Lower leg skin (tissue), 4 donors: ENCODE measurements at regions not wholly inside any gene's neighbourhood (a gene's known extent, or its start where the extent isn't known, plus 50 kb on each side); places are given as distances from the start of the nearest gene placed in this dataset.
A peak's percentile ranks its signal among the peaks of the same experiment; 100 is the strongest.

Experiments used
- DNase-seq, 2 donors: peaks; one replicate each; pipeline ENCODE4 v3.0.0-alpha.2; 2019; ENCODE audit warnings: low spot score in 2 of 2
- H3K4me3 ChIP-seq: fragments of 200-600 bp; sonication (generic); 2 replicates; pipeline ENCODE4 v1.5.1; 2017; ENCODE audit warnings: mild to moderate bottlenecking, low read depth; ENCODE audit not compliant: poor library complexity, severe bottlenecking
- POLR2A ChIP-seq, 2 donors: fragments of 450-650 bp; IDR thresholded peaks; one replicate each; pipeline ENCODE4 v1.6.1; 2016 to 2017; ENCODE audit warnings: antibody characterized with exemption in 2 of 2, mild to moderate bottlenecking in 1 of 2, moderate library complexity in 1 of 2
- WGBS, 2 donors: methylation state at CpG; one replicate each; pipeline ENCODE4 v1.1.5; 2018; 5-methylcytosine and 5-hydroxymethylcytosine counted together
- intact Hi-C: fragments of 100-400 bp; cut with DNase I; formaldehyde crosslinking; loops from one replicate; pipeline ENCODE4 v1.15.0; 2023; ENCODE audit warnings: low total_unique reads
- TF ChIP-seq, protein P1 (sequence below), 3 donors: fragments of 450-650 bp; IDR thresholded peaks; one replicate each; pipeline ENCODE4 v1.5.1; 2016; ENCODE audit warnings: antibody characterized with exemption in 3 of 3, mild to moderate bottlenecking in 3 of 3, moderate library complexity in 2 of 3

GRCh38 chr13:44266305-44266704, 107.3 kb upstream of the SERP2 start:
- peak in 1 of 2 donors; percentile 64 for DNase-seq
- H3K4me3 ChIP-seq, result no peak overlapping the region
- intact Hi-C loops, result no loop called here
- WGBS, 2 donors, result 93 to 97% methylated on average over 3 of the region's 3 CpGs
- no peak for TF ChIP-seq POLR2A (IDR thresholded peaks at IDR 0.05)

DNA sequence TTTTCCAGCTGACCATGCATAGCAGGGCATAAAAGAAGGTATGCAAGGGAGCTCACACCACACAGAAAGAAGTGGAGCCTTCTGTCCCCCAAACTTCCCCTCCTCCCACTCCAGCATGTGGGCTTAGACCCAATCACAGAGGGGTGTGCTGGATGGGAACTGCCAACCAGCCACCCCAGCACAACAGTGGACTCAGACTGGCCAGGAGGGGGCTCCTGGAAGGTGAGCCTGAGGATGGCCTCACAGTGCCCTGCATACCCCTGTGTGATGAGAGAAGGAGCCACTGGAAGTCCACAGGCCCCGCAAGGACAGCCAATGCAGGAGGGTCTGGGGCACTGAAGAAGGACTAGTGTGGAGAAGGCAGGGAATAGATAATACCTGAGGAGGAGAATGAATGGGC, 106.9 kb upstream of the SERP2 start:
- TF ChIP-seq, protein P1, sequence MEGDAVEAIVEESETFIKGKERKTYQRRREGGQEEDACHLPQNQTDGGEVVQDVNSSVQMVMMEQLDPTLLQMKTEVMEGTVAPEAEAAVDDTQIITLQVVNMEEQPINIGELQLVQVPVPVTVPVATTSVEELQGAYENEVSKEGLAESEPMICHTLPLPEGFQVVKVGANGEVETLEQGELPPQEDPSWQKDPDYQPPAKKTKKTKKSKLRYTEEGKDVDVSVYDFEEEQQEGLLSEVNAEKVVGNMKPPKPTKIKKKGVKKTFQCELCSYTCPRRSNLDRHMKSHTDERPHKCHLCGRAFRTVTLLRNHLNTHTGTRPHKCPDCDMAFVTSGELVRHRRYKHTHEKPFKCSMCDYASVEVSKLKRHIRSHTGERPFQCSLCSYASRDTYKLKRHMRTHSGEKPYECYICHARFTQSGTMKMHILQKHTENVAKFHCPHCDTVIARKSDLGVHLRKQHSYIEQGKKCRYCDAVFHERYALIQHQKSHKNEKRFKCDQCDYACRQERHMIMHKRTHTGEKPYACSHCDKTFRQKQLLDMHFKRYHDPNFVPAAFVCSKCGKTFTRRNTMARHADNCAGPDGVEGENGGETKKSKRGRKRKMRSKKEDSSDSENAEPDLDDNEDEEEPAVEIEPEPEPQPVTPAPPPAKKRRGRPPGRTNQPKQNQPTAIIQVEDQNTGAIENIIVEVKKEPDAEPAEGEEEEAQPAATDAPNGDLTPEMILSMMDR (IDR thresholded peaks at IDR 0.05), result no peak
- no peak for TF ChIP-seq POLR2A (IDR thresholded peaks at IDR 0.05)
- WGBS, 2 donors, result 100% methylated on average over 1 of the region's 1 CpG
- intact Hi-C loops, result no loop called here
- DNase-seq, result peak in 1 of 2 donors; percentile 71
- no peak overlapping the region for H3K4me3 ChIP-seq

GRCh38 chr13:44267203-44267602, 106.4 kb upstream of the SERP2 start:
- intact Hi-C loops, result no loop called here
- DNase-seq, result peak in 1 of 2 donors; percentile 54
- TF ChIP-seq, protein P1 (IDR thresholded peaks at IDR 0.05), result no peak
- TF ChIP-seq POLR2A (IDR thresholded peaks at IDR 0.05), result no peak
- no peak overlapping the region for H3K4me3 ChIP-seq
- 91 to 93% methylated on average over 1 of the region's 1 CpG for WGBS, 2 donors

GRCh38 chr13:44267980-44268379, 105.6 kb upstream of the SERP2 start:
- WGBS, 2 donors, result 44 to 47% methylated on average over 4 of the region's 4 CpGs
- intact Hi-C loops, result no loop called here
- TF ChIP-seq POLR2A (IDR thresholded peaks at IDR 0.05), result no peak
- TF ChIP-seq, protein P1 (IDR thresholded peaks at IDR 0.05), result no peak
- H3K4me3 ChIP-seq, result no peak overlapping the region
- DNase-seq, result no peak

- peak in 1 of 2 donors; percentile 25 for DNase-seq
- no peak for TF ChIP-seq POLR2A (IDR thresholded peaks at IDR 0.05)
- TF ChIP-seq, protein P1 (IDR thresholded peaks at IDR 0.05), result no peak
- intact Hi-C loops, result no loop called here
- H3K4me3 ChIP-seq, result no peak overlapping the region
These were observed 104.6 kb upstream of the SERP2 start for GRCh38 chr13:44268980-44269379.

DNA sequence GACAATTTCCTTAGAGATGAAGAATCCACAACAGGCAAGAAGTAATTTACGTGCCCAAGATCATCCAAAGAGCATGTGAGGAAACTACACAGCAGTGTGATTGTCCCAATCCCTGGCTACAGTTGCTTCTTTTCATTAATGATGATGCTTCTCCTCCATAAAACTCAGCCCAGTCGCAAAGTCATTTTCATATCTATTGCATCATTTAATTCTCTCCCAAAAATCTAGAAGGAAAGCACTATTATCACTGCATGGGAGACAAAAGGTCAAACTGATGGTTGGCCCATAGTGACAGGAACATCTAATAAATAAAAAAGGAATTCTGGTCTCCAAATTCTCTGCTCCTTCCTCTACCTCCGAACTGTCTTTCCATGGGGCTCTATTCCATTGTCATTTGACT, 103.5 kb upstream of the SERP2 start:
- intact Hi-C loops, result no loop called here
- DNase-seq, result no peak
- 95% methylated on average over 3 of the region's 3 CpGs for WGBS, 2 donors
- no peak overlapping the region for H3K4me3 ChIP-seq
- TF ChIP-seq, protein P1 (IDR thresholded peaks at IDR 0.05), result no peak
- TF ChIP-seq POLR2A (IDR thresholded peaks at IDR 0.05), result no peak
